ENCODE measurements at regions not wholly inside any gene's neighbourhood (a gene's known extent, or its start where the extent isn't known, plus 50 kb on each side); places are given as distances from the start of the nearest gene placed in this dataset.

DNA sequence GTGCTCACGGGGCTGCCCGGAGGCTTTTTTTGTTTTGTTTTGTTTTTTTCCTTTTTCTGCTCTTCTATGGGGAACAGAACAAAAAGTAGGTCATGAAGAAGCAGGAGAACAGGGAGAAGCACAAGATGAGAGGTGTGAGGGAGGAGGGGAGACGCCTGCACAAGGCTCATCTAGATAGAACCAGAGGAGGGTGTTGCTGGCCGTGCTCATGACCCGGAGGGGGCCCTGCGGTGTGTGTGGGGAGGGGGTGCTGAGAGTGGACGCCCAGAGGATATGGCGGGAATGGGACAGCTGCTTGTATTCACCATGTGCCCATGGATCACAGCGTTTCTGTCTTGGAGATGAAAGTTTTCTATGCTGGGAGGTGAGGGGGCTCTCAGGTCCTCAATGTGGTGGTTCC is 183.7 kb downstream of the FOXL1 start:
- SMC1A ChIA-PET (ENCODE audit: uncharacterized antibody, unreplicated experiment) = interaction anchor here (0.9 kb wide), 1 partner anchor 97 kb away, joined by 5 read pairs; no protein-coding TSS in a partner anchor
- H3K79me2 ChIP-seq (ENCODE audit: control insufficient read depth, insufficient read depth, low read length) = no peaks in the 10 kb centered on the region
- no peak for FAIRE-seq
- in situ Hi-C loops (cut with MboI) = no loop called here
- H3K4me1 ChIP-seq (ENCODE audit: control insufficient read depth, insufficient read depth, low read length) = no peaks in the 10 kb centered on the region
- ATAC-seq = no peak
- H3K36me3 ChIP-seq (ENCODE audit: control insufficient read depth in 2 of 2, insufficient read depth in 2 of 2, low read length in 1 of 2) = no peaks in the 10 kb centered on the region
- no peak overlapping the region for H3K9ac ChIP-seq (ENCODE audit: control insufficient read depth, insufficient read depth, low read length)
- POLR2A ChIA-PET = no interaction called here
- RAD21 ChIA-PET (ENCODE audit: unreplicated experiment) = interaction anchor here (0.6 kb wide), 1 partner anchor 185 kb away, joined by 3 read pairs; no protein-coding TSS in a partner anchor
- CTCF ChIA-PET = interaction anchor here (3.1 kb wide), 1 partner anchor 12 kb away, joined by 12 read pairs; no protein-coding TSS in a partner anchor
- H2AFZ ChIP-seq (ENCODE audit: control insufficient read depth, low read depth, low read length) = no peak overlapping the region
- no peaks in the 10 kb centered on the region for H3K27me3 ChIP-seq (replicated peaks in 1 of 2; ENCODE audit: control insufficient read depth in 2 of 2, insufficient read depth in 2 of 2, low read length in 1 of 2)
- intact Hi-C loops (cut with micrococcal nuclease; ENCODE audit: unreplicated experiment) = loop anchor here (10.0 kb wide), 1 partner anchor 197 kb away; the partner anchor contains the start of gene FOXC2
- no TSS peak for BruUV-seq (replicated peaks)
- no peak overlapping the region for H3K27ac ChIP-seq (ENCODE audit: control insufficient read depth, insufficient read depth)
- DNase-seq (ENCODE audit: low read depth, low spot score) = no peak
- no peak overlapping the region for H3K4me2 ChIP-seq (ENCODE audit: control insufficient read depth, insufficient read depth)
- H3K4me3 ChIP-seq = no peak overlapping the region
- H3K9me3 ChIP-seq (replicated peaks; ENCODE audit: control insufficient read depth, insufficient read depth, low read length) = no peaks in the 10 kb centered on the region
- no peaks in the 10 kb centered on the region for H4K20me1 ChIP-seq (ENCODE audit: control insufficient read depth, insufficient read depth)
- no peak for TF ChIP-seq IKZF1 (conservative IDR thresholded peaks at IDR 0.05)
- TF ChIP-seq IRF4 (IDR thresholded peaks at IDR 0.05; ENCODE audit: low read depth, low read length) = no peak
- TF ChIP-seq POU2F2 (IDR thresholded peaks at IDR 0.05; ENCODE audit: borderline replicate concordance, low read depth, low read length) = no peak
- no peak for TF ChIP-seq ESRRA (IDR thresholded peaks at IDR 0.05; ENCODE audit: low read length)
- no peak for TF ChIP-seq RBBP5 (conservative IDR thresholded peaks at IDR 0.05)
- no peak for TF ChIP-seq GATAD2B (conservative IDR thresholded peaks at IDR 0.05; ENCODE audit: low read depth)
- no peak for TF ChIP-seq SMARCA5 (IDR thresholded peaks at IDR 0.05)
- TF ChIP-seq MYB (IDR thresholded peaks at IDR 0.05; ENCODE audit: borderline replicate concordance, low read depth, low read length) = no peak
- TF ChIP-seq MYC (IDR thresholded peaks at IDR 0.05; ENCODE audit: insufficient read depth, insufficient read length, insufficient replicate concordance, low read length, severe bottlenecking) = no peak
- no peak for TF ChIP-seq ZNF687 (IDR thresholded peaks at IDR 0.05)
- no peak for TF ChIP-seq RELB (IDR thresholded peaks at IDR 0.05; ENCODE audit: low read depth)
- TF ChIP-seq JUNB (IDR thresholded peaks at IDR 0.05) = no peak
- no peak for TF ChIP-seq ZBED1 (IDR thresholded peaks at IDR 0.05; ENCODE audit: borderline replicate concordance)
- TF ChIP-seq YBX1 (IDR thresholded peaks at IDR 0.05) = no peak
- TF ChIP-seq EGR1 (IDR thresholded peaks at IDR 0.05; ENCODE audit: borderline replicate concordance in 1 of 2, low read depth in 2 of 2, low read length in 2 of 2) = no peak
- TF ChIP-seq NFIC (IDR thresholded peaks at IDR 0.05; ENCODE audit: low read depth, low read length) = no peak
- TF ChIP-seq RAD21 (IDR thresholded peaks at IDR 0.05; ENCODE audit: insufficient read depth, low read depth, low read length) = no peak
- WGBS (ENCODE audit: insufficient coverage, insufficient replicate concordance, low lambda C conversion rate, missing lambda C conversion rate) = 31% methylated on average over 9 of the region's 9 CpGs
